ENCODE measurements at regions not wholly inside any gene's neighbourhood (a gene's known extent, or its start where the extent isn't known, plus 50 kb on each side); places are given as distances from the start of the nearest gene placed in this dataset.

DNA sequence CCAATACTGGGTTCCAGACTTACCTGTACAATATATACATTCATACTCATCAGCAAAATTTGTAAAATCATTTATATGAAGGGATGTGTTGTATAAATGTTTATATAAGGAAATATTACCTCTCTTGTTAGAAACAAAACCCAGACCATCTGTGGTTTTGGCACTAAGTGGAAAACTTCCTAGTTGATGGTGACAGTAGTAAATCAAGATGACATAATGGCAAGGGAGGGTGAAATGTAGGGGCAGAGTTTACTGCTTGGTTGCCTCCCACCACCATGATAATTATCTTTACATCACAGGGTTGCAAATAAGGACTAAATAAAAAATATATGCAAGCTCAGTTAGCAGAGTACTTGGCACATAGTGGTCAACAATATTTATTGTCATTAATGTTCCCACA lies 365.3 kb upstream of the TEX13C start:
- intact Hi-C loops (cut with DNase I): no loop called here
- Histone ChIP-seq H3K27me3 (no peaks in the 10 kb centered on the region), H3K4me1 (no peaks in the 10 kb centered on the region), H3K36me3 (no peaks in the 10 kb centered on the region), H3K27ac (no peak overlapping the region), H3K9me3 (no peaks in the 10 kb centered on the region), H3K4me3 (no peak overlapping the region)
- DNase-seq (no peak), ATAC-seq (no peak)
- TF ChIP-seq POLR2A (IDR thresholded peaks at IDR 0.05) (no peak), CTCF (IDR thresholded peaks at IDR 0.05) (no peak)

DNA sequence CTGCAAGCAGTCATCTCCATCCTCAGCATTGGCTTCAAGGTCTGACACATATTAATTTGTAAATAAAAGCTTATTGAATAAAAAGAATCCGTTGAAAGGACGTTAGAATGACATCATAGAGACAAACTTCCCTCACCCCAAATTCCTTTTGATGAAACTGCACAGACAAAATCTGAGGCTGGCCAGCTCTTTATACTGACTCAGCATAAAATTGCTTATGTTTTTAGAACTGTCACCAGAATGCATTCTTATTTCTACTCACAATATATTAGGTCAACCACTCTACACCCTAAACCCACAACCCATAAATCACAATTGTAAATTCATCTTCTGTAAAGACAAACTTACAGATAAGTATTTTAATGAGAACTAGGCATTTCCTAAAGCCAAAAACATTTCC lies 359.2 kb upstream of the TEX13C start:
- TF ChIP-seq CTCF (IDR thresholded peaks at IDR 0.05) (no peak), POLR2A (IDR thresholded peaks at IDR 0.05) (no peak)
- ATAC-seq (no peak), DNase-seq (no peak)
- intact Hi-C loops (cut with DNase I): no loop called here
- no peaks in the 10 kb centered on the region for H3K27me3 ChIP-seq
- no peak overlapping the region for H3K4me3 ChIP-seq
- H3K36me3 ChIP-seq: no peaks in the 10 kb centered on the region
- H3K4me1 ChIP-seq: no peaks in the 10 kb centered on the region
- no peak overlapping the region for H3K27ac ChIP-seq
- no peaks in the 10 kb centered on the region for H3K9me3 ChIP-seq
- 46 to 56% (median 54%) methylated on average over 2 of the region's 2 CpGs for WGBS, 4 donors

DNA sequence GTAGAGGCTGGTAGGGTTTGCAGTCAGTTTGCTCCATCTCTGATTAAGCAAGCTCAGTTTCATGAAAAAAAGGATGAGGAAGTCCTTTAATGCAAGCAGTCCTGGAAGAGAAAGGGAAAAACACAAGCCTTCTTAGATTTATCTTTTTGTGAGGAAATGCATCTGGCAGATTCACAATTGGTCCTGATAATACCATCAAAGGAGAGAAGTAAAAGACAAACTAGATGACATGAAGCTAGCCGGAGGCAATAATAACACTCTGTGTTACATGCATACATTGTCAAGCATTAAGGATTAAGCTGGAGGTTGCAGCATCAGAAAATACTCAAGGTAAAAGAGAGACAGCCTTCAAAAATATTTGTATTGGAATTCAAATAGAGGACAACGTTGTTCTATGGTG lies 356.0 kb upstream of the TEX13C start, which contains the start of gene TENM1:
TENM1 (minus strand) TSS at position 101 of the 400 bp plus-strand sequence.
- TF ChIP-seq CTCF (IDR thresholded peaks at IDR 0.05) (no peak), POLR2A (IDR thresholded peaks at IDR 0.05) (no peak)
- ATAC-seq (no peak), DNase-seq (no peak)
- no peaks in the 10 kb centered on the region for H3K36me3 ChIP-seq
- no peaks in the 10 kb centered on the region for H3K27me3 ChIP-seq
- no peak within 1 kb of the TSS for H3K27ac ChIP-seq
- intact Hi-C loops (cut with DNase I): no loop called here
- H3K4me3 ChIP-seq: no peak within 1 kb of the TSS
- H3K9me3 ChIP-seq: no peaks in the 10 kb centered on the region
- no peaks in the 10 kb centered on the region for H3K4me1 ChIP-seq
- 41 to 55% (median 47%) methylated on average over 2 of the region's 2 CpGs for WGBS, 4 donors

DNA sequence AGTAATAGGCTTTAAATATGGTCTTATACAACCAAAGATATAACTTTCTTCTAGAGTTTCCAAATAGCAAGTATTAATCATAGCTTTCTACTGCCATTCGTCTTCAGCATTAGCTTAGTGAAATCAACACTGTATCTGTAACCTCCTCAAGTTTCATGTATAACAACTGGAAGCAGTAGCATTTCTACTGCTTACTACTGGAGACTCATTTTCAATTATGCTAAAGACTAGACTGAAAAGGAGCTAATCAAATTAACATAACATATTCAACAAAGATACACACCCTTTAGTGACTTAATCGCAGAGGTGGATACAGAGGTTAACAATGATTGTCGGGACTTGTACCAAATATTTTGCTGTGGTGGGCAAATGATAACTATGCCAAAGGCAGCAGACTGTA lies 344.2 kb upstream of the TEX13C start:
- Histone ChIP-seq H3K9me3 (peaks cover 0 to 5% (median 0%) of the 10 kb centered on the region in 12 donors), H3K36me3 (no peaks in the 10 kb centered on the region), H3K4me1 (no peaks in the 10 kb centered on the region), H3K4me3 (no peak overlapping the region), H3K27me3 (no peaks in the 10 kb centered on the region), H3K27ac (no peak overlapping the region)
- ATAC-seq: no peak
- TF ChIP-seq CTCF (IDR thresholded peaks at IDR 0.05) (no peak), POLR2A (IDR thresholded peaks at IDR 0.05) (no peak)
- 76 to 87% (median 83%) methylated on average over 3 of the region's 3 CpGs for WGBS, 4 donors
- DNase-seq: no peak
- intact Hi-C loops (cut with DNase I): no loop called here

Data from heart left ventricle (tissue), 16 donors.